ENCODE measurements at regions not wholly inside any gene's neighbourhood (a gene's known extent, or its start where the extent isn't known, plus 50 kb on each side); places are given as distances from the start of the nearest gene placed in this dataset.

DNA sequence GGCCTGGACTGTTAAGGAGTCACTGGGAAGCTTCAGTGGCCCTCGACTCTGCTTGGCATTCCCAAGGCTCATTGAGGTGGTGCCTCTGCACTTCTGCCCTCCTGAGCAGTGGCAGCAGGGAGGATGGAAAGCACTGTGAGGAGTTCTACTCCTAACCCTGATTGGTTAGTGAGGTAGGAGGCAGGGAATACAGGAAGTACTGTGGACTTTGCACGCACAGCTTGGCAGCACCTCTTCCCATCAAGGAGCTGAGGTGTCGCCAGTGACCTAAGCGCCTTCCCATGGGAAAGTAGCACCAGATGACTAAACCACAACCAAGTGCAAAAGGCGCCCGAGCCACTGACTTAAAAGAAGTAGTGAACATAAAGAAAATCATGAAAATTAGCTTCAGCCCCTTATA, 152.5 kb upstream of the CADM1 start:
- Histone ChIP-seq H3K4me3 (ENCODE audit: low read depth in 2 of 2, low read length in 1 of 2) (no peak overlapping the region), H3K27ac (ENCODE audit: low read depth in 2 of 2, low read length in 1 of 2) (no peak overlapping the region), H3K4me1 (ENCODE audit: control insufficient read depth in 1 of 2, insufficient read depth in 2 of 2, low read depth in 1 of 2, low read length in 1 of 2) (peaks cover 0 to 10% of the 10 kb centered on the region in 2 experiments; a peak in 2 of 4 replicates), H3K4me2 (no peak overlapping the region), H3F3A (replicated peaks; ENCODE audit: insufficient read depth) (no peaks in the 10 kb centered on the region), H3K9ac (no peak overlapping the region), H3K9me2 (no peaks in the 10 kb centered on the region), H2AFZ (ENCODE audit: low read depth) (no peak overlapping the region), H3K27me3 (ENCODE audit: insufficient read depth) (no peaks in the 10 kb centered on the region), H3K36me3 (replicated peaks in 1 of 2; ENCODE audit: control insufficient read depth in 1 of 2, insufficient read depth in 2 of 2, low read length in 1 of 2) (no peaks in the 10 kb centered on the region), H4K20me1 (ENCODE audit: insufficient read depth) (no peaks in the 10 kb centered on the region), H3K9me3 (no peaks in the 10 kb centered on the region), H3K79me2 (ENCODE audit: insufficient read depth) (no peaks in the 10 kb centered on the region)
- DNase-seq = no peak
- ChIA-PET POLR2A (no interaction called here), CTCF (interaction anchor here (0.6 to 2.5 kb wide), 4 partner anchors 7 to 984 kb away, joined by 3 to 12 read pairs (median 3); no protein-coding TSS in a partner anchor)
- TF ChIP-seq, protein P1, sequence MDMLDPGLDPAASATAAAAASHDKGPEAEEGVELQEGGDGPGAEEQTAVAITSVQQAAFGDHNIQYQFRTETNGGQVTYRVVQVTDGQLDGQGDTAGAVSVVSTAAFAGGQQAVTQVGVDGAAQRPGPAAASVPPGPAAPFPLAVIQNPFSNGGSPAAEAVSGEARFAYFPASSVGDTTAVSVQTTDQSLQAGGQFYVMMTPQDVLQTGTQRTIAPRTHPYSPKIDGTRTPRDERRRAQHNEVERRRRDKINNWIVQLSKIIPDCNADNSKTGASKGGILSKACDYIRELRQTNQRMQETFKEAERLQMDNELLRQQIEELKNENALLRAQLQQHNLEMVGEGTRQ (IDR thresholded peaks at IDR 0.05; ENCODE audit: borderline replicate concordance, low read depth, low read length) = no peak
- TF ChIP-seq NFIC (IDR thresholded peaks at IDR 0.05; ENCODE audit: borderline replicate concordance) (no peak), FOSL2 (IDR thresholded peaks at IDR 0.05; ENCODE audit: borderline replicate concordance, low read depth) (no peak), FOXM1 (IDR thresholded peaks at IDR 0.05; ENCODE audit: low read depth) (no peak), TAF1 (IDR thresholded peaks at IDR 0.05; ENCODE audit: borderline replicate concordance, low read depth, low read length) (no peak), RAD21 (IDR thresholded peaks at IDR 0.05; ENCODE audit: low read length) (no peak), NRF1 (IDR thresholded peaks at IDR 0.05; ENCODE audit: low read depth, low read length) (no peak), TCF12 (IDR thresholded peaks at IDR 0.05) (no peak), EP300 (IDR thresholded peaks at IDR 0.05; ENCODE audit: borderline replicate concordance in 1 of 2, low read depth in 1 of 2, low read length in 1 of 2) (no peak), TEAD4 (IDR thresholded peaks at IDR 0.05; ENCODE audit: borderline replicate concordance, insufficient read depth) (no peak), YY1 (IDR thresholded peaks at IDR 0.05; ENCODE audit: low read depth) (no peak), ELF1 (IDR thresholded peaks at IDR 0.05) (no peak), SMC3 (IDR thresholded peaks at IDR 0.05; ENCODE audit: low read depth, low read length) (no peak)
- TF ChIP-seq, protein P2, sequence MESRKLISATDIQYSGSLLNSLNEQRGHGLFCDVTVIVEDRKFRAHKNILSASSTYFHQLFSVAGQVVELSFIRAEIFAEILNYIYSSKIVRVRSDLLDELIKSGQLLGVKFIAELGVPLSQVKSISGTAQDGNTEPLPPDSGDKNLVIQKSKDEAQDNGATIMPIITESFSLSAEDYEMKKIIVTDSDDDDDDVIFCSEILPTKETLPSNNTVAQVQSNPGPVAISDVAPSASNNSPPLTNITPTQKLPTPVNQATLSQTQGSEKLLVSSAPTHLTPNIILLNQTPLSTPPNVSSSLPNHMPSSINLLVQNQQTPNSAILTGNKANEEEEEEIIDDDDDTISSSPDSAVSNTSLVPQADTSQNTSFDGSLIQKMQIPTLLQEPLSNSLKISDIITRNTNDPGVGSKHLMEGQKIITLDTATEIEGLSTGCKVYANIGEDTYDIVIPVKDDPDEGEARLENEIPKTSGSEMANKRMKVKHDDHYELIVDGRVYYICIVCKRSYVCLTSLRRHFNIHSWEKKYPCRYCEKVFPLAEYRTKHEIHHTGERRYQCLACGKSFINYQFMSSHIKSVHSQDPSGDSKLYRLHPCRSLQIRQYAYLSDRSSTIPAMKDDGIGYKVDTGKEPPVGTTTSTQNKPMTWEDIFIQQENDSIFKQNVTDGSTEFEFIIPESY (IDR thresholded peaks at IDR 0.05; ENCODE audit: borderline replicate concordance, low read depth) = no peak
- TF ChIP-seq, protein P3, sequence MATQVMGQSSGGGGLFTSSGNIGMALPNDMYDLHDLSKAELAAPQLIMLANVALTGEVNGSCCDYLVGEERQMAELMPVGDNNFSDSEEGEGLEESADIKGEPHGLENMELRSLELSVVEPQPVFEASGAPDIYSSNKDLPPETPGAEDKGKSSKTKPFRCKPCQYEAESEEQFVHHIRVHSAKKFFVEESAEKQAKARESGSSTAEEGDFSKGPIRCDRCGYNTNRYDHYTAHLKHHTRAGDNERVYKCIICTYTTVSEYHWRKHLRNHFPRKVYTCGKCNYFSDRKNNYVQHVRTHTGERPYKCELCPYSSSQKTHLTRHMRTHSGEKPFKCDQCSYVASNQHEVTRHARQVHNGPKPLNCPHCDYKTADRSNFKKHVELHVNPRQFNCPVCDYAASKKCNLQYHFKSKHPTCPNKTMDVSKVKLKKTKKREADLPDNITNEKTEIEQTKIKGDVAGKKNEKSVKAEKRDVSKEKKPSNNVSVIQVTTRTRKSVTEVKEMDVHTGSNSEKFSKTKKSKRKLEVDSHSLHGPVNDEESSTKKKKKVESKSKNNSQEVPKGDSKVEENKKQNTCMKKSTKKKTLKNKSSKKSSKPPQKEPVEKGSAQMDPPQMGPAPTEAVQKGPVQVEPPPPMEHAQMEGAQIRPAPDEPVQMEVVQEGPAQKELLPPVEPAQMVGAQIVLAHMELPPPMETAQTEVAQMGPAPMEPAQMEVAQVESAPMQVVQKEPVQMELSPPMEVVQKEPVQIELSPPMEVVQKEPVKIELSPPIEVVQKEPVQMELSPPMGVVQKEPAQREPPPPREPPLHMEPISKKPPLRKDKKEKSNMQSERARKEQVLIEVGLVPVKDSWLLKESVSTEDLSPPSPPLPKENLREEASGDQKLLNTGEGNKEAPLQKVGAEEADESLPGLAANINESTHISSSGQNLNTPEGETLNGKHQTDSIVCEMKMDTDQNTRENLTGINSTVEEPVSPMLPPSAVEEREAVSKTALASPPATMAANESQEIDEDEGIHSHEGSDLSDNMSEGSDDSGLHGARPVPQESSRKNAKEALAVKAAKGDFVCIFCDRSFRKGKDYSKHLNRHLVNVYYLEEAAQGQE (IDR thresholded peaks at IDR 0.05; ENCODE audit: low read depth, low read length) = no peak
- TF ChIP-seq, protein P4, sequence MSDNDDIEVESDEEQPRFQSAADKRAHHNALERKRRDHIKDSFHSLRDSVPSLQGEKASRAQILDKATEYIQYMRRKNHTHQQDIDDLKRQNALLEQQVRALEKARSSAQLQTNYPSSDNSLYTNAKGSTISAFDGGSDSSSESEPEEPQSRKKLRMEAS (IDR thresholded peaks at IDR 0.05; ENCODE audit: low read depth) = no peak
- TF ChIP-seq, protein P5, sequence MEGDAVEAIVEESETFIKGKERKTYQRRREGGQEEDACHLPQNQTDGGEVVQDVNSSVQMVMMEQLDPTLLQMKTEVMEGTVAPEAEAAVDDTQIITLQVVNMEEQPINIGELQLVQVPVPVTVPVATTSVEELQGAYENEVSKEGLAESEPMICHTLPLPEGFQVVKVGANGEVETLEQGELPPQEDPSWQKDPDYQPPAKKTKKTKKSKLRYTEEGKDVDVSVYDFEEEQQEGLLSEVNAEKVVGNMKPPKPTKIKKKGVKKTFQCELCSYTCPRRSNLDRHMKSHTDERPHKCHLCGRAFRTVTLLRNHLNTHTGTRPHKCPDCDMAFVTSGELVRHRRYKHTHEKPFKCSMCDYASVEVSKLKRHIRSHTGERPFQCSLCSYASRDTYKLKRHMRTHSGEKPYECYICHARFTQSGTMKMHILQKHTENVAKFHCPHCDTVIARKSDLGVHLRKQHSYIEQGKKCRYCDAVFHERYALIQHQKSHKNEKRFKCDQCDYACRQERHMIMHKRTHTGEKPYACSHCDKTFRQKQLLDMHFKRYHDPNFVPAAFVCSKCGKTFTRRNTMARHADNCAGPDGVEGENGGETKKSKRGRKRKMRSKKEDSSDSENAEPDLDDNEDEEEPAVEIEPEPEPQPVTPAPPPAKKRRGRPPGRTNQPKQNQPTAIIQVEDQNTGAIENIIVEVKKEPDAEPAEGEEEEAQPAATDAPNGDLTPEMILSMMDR (IDR thresholded peaks at IDR 0.05) = no peak
- TF ChIP-seq, protein P6, sequence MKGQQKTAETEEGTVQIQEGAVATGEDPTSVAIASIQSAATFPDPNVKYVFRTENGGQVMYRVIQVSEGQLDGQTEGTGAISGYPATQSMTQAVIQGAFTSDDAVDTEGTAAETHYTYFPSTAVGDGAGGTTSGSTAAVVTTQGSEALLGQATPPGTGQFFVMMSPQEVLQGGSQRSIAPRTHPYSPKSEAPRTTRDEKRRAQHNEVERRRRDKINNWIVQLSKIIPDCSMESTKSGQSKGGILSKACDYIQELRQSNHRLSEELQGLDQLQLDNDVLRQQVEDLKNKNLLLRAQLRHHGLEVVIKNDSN (IDR thresholded peaks at IDR 0.05; ENCODE audit: borderline replicate concordance, low read depth) = no peak
- WGBS (ENCODE audit: low lambda C conversion rate) = 84% methylated on average over 6 of the region's 6 CpGs

Data from SK-N-SH (cell line).